ENCODE measurements at regions not wholly inside any gene's neighbourhood (a gene's known extent, or its start where the extent isn't known, plus 50 kb on each side); places are given as distances from the start of the nearest gene placed in this dataset.
"Not testable (repeated sequence)": the region's sequence is repeated elsewhere in the genome, so short reads cannot be mapped to it uniquely, and the experiment has no call there.

DNA sequence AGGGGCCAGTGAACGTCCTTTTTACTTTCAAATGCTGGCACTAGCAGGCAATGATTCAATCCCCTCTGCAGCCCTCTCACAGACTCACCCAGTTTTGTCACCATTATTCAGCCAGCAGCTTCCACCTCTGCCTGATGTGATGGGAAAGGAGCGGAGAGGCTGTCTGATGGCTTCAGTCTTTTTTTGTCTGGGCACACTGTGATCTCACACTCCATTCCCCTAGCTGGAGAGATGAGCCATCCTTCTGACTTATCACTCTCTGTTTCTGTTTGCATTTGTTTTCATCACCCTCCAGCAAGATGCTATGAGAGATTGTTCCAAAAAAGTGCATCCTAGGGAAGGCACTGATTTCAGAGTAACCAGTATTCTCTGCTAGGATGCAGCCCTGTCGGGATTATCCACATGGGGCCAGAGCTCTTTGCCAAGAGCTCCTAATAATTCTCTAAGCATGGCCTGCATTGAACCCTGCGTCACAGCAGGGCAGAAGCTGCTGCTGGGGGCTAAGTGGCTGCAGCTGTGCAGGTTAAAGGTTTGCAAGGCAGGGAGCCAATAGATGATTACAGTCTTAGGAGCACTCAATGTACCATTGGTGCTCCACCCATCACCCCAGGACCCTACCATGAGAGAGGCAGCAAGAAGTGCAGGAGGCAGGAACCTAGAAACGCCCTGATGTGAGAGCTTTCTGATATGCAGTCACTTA lies 236.1 kb upstream of the C16orf82 start:
- H3K9me3 ChIP-seq (ENCODE audit: control insufficient read depth in 1 of 2, insufficient read depth in 1 of 2, low read depth in 1 of 2, low read length in 2 of 2): no peaks in the 10 kb centered on the region
- ATAC-seq: no peak
- RAD21 ChIA-PET (ENCODE audit: low non-redundant PET in 1 of 2, low total read pairs in 2 of 2, uncharacterized antibody in 2 of 2, unreplicated experiment in 2 of 2): no interaction called here

GRCh38 chr16:26836114-26836513 lies 230.6 kb upstream of the C16orf82 start:
- CTCF ChIA-PET; H3K9me3 ChIP-seq (ENCODE audit: control insufficient read depth in 1 of 2, insufficient read depth in 1 of 2, low read depth in 1 of 2, low read length in 2 of 2): not testable (repeated sequence)

More for the DNA sequence above, 236.1 kb upstream of the C16orf82 start:
- DNase-seq (ENCODE audit: low read depth, low spot score): no peak
- intact Hi-C loops (cut with micrococcal nuclease): no loop called here
- H3K4me2 ChIP-seq (ENCODE audit: low read length): no peak overlapping the region
- TF ChIP-seq, protein P1, sequence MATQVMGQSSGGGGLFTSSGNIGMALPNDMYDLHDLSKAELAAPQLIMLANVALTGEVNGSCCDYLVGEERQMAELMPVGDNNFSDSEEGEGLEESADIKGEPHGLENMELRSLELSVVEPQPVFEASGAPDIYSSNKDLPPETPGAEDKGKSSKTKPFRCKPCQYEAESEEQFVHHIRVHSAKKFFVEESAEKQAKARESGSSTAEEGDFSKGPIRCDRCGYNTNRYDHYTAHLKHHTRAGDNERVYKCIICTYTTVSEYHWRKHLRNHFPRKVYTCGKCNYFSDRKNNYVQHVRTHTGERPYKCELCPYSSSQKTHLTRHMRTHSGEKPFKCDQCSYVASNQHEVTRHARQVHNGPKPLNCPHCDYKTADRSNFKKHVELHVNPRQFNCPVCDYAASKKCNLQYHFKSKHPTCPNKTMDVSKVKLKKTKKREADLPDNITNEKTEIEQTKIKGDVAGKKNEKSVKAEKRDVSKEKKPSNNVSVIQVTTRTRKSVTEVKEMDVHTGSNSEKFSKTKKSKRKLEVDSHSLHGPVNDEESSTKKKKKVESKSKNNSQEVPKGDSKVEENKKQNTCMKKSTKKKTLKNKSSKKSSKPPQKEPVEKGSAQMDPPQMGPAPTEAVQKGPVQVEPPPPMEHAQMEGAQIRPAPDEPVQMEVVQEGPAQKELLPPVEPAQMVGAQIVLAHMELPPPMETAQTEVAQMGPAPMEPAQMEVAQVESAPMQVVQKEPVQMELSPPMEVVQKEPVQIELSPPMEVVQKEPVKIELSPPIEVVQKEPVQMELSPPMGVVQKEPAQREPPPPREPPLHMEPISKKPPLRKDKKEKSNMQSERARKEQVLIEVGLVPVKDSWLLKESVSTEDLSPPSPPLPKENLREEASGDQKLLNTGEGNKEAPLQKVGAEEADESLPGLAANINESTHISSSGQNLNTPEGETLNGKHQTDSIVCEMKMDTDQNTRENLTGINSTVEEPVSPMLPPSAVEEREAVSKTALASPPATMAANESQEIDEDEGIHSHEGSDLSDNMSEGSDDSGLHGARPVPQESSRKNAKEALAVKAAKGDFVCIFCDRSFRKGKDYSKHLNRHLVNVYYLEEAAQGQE (IDR thresholded peaks at IDR 0.05; ENCODE audit: low read depth): no peak
- TF ChIP-seq, protein P2, sequence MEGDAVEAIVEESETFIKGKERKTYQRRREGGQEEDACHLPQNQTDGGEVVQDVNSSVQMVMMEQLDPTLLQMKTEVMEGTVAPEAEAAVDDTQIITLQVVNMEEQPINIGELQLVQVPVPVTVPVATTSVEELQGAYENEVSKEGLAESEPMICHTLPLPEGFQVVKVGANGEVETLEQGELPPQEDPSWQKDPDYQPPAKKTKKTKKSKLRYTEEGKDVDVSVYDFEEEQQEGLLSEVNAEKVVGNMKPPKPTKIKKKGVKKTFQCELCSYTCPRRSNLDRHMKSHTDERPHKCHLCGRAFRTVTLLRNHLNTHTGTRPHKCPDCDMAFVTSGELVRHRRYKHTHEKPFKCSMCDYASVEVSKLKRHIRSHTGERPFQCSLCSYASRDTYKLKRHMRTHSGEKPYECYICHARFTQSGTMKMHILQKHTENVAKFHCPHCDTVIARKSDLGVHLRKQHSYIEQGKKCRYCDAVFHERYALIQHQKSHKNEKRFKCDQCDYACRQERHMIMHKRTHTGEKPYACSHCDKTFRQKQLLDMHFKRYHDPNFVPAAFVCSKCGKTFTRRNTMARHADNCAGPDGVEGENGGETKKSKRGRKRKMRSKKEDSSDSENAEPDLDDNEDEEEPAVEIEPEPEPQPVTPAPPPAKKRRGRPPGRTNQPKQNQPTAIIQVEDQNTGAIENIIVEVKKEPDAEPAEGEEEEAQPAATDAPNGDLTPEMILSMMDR (IDR thresholded peaks at IDR 0.05 in 2 of 3, conservative IDR thresholded peaks at IDR 0.05 in 1 of 3; ENCODE audit: borderline replicate concordance in 1 of 3, insufficient read depth in 1 of 3, low read depth in 2 of 3, low read length in 2 of 3): no peak
- TF ChIP-seq EZH2phosphoT487 (IDR thresholded peaks at IDR 0.05; ENCODE audit: borderline replicate concordance) (no peak), CEBPB (IDR thresholded peaks at IDR 0.05; ENCODE audit: low read depth) (no peak), ZFX (IDR thresholded peaks at IDR 0.05) (no peak), POLR2AphosphoS5 (IDR thresholded peaks at IDR 0.05; ENCODE audit: low read depth, low read length) (no peak)
- no peaks in the 10 kb centered on the region for H3K4me1 ChIP-seq (ENCODE audit: control insufficient read depth in 1 of 2, insufficient read depth in 2 of 2, low read length in 2 of 2)
- no peak overlapping the region for H3K4me3 ChIP-seq (replicated peaks in 1 of 2; ENCODE audit: low read depth in 1 of 2, low read length in 2 of 2)
- ChIA-PET POLR2A (no interaction called here), CTCF (no interaction called here)
- peaks cover 20% of the 10 kb centered on the region for H3K27me3 ChIP-seq (ENCODE audit: insufficient read depth, low read length)
- H3K9me2 ChIP-seq (ENCODE audit: insufficient read depth): no peaks in the 10 kb centered on the region
- H3K79me2 ChIP-seq (ENCODE audit: insufficient read depth, low read length): no peaks in the 10 kb centered on the region
- H4K20me1 ChIP-seq (ENCODE audit: insufficient read depth): no peaks in the 10 kb centered on the region
- BruUV-seq (replicated peaks): no TSS peak
- no peak overlapping the region for H3K9ac ChIP-seq (ENCODE audit: low read length)
- H3K27ac ChIP-seq (ENCODE audit: low read depth, low read length): no peak overlapping the region
- no peak overlapping the region for H2AFZ ChIP-seq (ENCODE audit: low read depth, low read length, poor library complexity, severe bottlenecking)
- H3K36me3 ChIP-seq (ENCODE audit: control insufficient read depth in 1 of 2, insufficient read depth in 2 of 2, low read length in 2 of 2): no peaks in the 10 kb centered on the region

More at GRCh38 chr16:26836114-26836513, 230.6 kb upstream of the C16orf82 start:
- H4K20me1 ChIP-seq (ENCODE audit: insufficient read depth); H3K4me2 ChIP-seq (ENCODE audit: low read length); H2AFZ ChIP-seq (ENCODE audit: low read depth, low read length, poor library complexity, severe bottlenecking); BruUV-seq (replicated peaks); H3K4me3 ChIP-seq (replicated peaks in 1 of 2; ENCODE audit: low read depth in 1 of 2, low read length in 2 of 2); intact Hi-C loops (cut with micrococcal nuclease); H3K36me3 ChIP-seq (ENCODE audit: control insufficient read depth in 1 of 2, insufficient read depth in 2 of 2, low read length in 2 of 2); H3K27ac ChIP-seq (ENCODE audit: low read depth, low read length); DNase-seq (ENCODE audit: low read depth, low spot score); POLR2A ChIA-PET; RAD21 ChIA-PET (ENCODE audit: low non-redundant PET in 1 of 2, low total read pairs in 2 of 2, uncharacterized antibody in 2 of 2, unreplicated experiment in 2 of 2); H3K9ac ChIP-seq (ENCODE audit: low read length); H3K79me2 ChIP-seq (ENCODE audit: insufficient read depth, low read length); H3K27me3 ChIP-seq (ENCODE audit: insufficient read depth, low read length); ATAC-seq; H3K4me1 ChIP-seq (ENCODE audit: control insufficient read depth in 1 of 2, insufficient read depth in 2 of 2, low read length in 2 of 2); H3K9me2 ChIP-seq (ENCODE audit: insufficient read depth): not testable (repeated sequence)
